ENCODE measurements at regions not wholly inside any gene's neighbourhood (a gene's known extent, or its start where the extent isn't known, plus 50 kb on each side); places are given as distances from the start of the nearest gene placed in this dataset.

DNA sequence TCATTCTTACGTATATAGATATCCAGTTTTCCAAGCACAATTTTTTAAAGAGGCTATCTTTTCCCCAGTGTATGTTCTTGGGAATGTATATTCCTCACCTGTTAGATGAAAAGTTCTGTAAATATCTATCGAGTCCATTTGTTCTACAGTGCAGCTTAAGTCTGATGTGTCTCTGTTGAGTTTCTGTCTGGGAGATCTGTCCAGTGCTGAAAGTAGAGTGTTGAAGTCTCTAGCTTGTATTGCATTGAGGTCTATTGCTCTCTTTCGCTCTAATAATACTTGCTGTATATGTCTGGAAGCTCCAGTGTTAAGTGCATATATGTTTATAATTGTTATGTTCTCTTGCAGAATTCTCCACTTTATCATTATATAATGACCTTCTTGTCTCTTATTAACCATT is 373.1 kb downstream of the PPARGC1A start:
- Histone ChIP-seq H3K36me3 (ENCODE audit: control insufficient read depth, insufficient read depth, low read length) (no peaks in the 10 kb centered on the region), H3K9ac (ENCODE audit: insufficient read depth in 1 of 2, low read depth in 2 of 2, low read length in 2 of 2) (no peak overlapping the region), H3K4me2 (ENCODE audit: insufficient read depth, low read length) (no peak overlapping the region), H3K4me3 (no peak overlapping the region), H3K4me1 (replicated peaks in 1 of 2; ENCODE audit: control insufficient read depth in 2 of 2, insufficient read depth in 2 of 2, low read length in 2 of 2) (no peaks in the 10 kb centered on the region), H3K27me3 (ENCODE audit: control insufficient read depth in 2 of 2, insufficient read depth in 2 of 2, low read length in 2 of 2) (no peaks in the 10 kb centered on the region), H3K9me1 (ENCODE audit: control insufficient read depth, insufficient read depth, low read length) (no peaks in the 10 kb centered on the region), H3K27ac (ENCODE audit: extremely low read depth, low read depth, low read length) (no peak overlapping the region), H2AFZ (ENCODE audit: low read depth, low read length) (no peak overlapping the region), H3K9me3 (replicated peaks; ENCODE audit: control insufficient read depth, insufficient read depth, low read depth, low read length) (no peaks in the 10 kb centered on the region), H3K79me2 (ENCODE audit: control insufficient read depth, insufficient read depth, low read length) (no peaks in the 10 kb centered on the region), H4K20me1 (replicated peaks; ENCODE audit: control insufficient read depth, insufficient read depth, low read length) (no peaks in the 10 kb centered on the region)
- intact Hi-C loops (cut with micrococcal nuclease) = no loop called here
- no TSS peak for BruUV-seq (replicated peaks)
- CTCF ChIA-PET (ENCODE audit: low intra/inter-chr PET ratio) = no interaction called here
- no peak for ATAC-seq
- WGBS (ENCODE audit: insufficient coverage, low coverage, missing lambda C conversion rate) = 8% methylated on average over 3 of the region's 3 CpGs
- POLR2A ChIA-PET = no interaction called here
- in situ Hi-C loops (cut with MboI) = no loop called here
- no peak for DNase-seq (ENCODE audit: extremely low read depth in 1 of 4, low spot score in 3 of 4)
- TF ChIP-seq ZBTB34 (CRISPR knock-in tag; IDR thresholded peaks at IDR 0.05) = no peak
- TF ChIP-seq TRIM24 (IDR thresholded peaks at IDR 0.05) = no peak
- TF ChIP-seq MBD2 (IDR thresholded peaks at IDR 0.05; ENCODE audit: borderline replicate concordance, low read depth) = no peak
- no peak for TF ChIP-seq CBX2 (IDR thresholded peaks at IDR 0.05; ENCODE audit: insufficient read depth, low read length, poor library complexity, severe bottlenecking)
- no peak for TF ChIP-seq SIN3A (IDR thresholded peaks at IDR 0.05; ENCODE audit: borderline replicate concordance in 2 of 2, control insufficient read depth in 1 of 2, low read depth in 2 of 2, low read length in 2 of 2)
- TF ChIP-seq REST (IDR thresholded peaks at IDR 0.05; ENCODE audit: borderline replicate concordance) = peak; percentile 62
- TF ChIP-seq REST (CRISPR knock-in tag; IDR thresholded peaks at IDR 0.05; ENCODE audit: low read depth) = no peak
- TF ChIP-seq, protein P1, sequence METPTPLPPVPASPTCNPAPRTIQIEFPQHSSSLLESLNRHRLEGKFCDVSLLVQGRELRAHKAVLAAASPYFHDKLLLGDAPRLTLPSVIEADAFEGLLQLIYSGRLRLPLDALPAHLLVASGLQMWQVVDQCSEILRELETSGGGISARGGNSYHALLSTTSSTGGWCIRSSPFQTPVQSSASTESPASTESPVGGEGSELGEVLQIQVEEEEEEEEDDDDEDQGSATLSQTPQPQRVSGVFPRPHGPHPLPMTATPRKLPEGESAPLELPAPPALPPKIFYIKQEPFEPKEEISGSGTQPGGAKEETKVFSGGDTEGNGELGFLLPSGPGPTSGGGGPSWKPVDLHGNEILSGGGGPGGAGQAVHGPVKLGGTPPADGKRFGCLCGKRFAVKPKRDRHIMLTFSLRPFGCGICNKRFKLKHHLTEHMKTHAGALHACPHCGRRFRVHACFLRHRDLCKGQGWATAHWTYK (CRISPR knock-in tag; IDR thresholded peaks at IDR 0.05) = no peak
- no peak for TF ChIP-seq ZNF436 (CRISPR knock-in tag; IDR thresholded peaks at IDR 0.05)
- no peak for FAIRE-seq

Measured in K562 (cell line).